Adrenal gland (tissue), 5 donors: ENCODE measurements at regions not wholly inside any gene's neighbourhood (a gene's known extent, or its start where the extent isn't known, plus 50 kb on each side); places are given as distances from the start of the nearest gene placed in this dataset.

ENCODE experiments used
- POLR2A ChIP-seq, 2 donors: fragments of 450-650 bp; IDR thresholded peaks; one replicate each; pipeline ENCODE4 v1.6.1; 2017; ENCODE audit warnings: antibody characterized with exemption in 2 of 2, mild to moderate bottlenecking in 2 of 2, moderate library complexity in 1 of 2
- TF ChIP-seq, protein P1 (sequence below), 6 experiments: fragments of 450-650 bp in 4 of 6; fragments of 200-600 bp in 2 of 6; sonication (generic) in 1 of 6; IDR thresholded peaks; 1 replicate in 5 of 6; 2 replicates in 1 of 6; pipeline versions ENCODE4 v1.5.1 to v1.8.0; 2016 to 2021; ENCODE audit warnings: antibody characterized with exemption in 6 of 6, mild to moderate bottlenecking in 2 of 6, moderate library complexity in 1 of 6
- donor health status: DM: no; HTN: no; CAD: no.

DNA sequence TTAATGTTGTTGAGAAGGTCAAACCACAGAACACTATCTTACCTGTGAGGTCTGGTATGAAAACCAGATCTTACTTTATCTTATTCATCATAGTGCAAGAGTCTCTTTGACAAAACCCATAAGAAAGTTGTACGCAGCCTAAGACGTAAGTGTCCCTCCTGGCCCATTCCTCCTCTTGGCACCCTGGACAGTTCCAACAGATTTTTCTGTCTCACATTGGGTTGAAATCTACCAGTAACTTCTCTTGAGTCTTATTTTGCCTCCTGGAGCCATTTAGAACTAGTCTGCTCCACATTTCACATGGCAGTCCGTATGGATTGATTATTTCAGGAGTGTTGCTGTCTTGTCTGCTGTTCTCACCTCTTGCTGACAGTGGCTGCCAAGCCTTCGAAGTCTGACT is 498.4 kb downstream of the PDCD6IP start:
- TF ChIP-seq, protein P1, sequence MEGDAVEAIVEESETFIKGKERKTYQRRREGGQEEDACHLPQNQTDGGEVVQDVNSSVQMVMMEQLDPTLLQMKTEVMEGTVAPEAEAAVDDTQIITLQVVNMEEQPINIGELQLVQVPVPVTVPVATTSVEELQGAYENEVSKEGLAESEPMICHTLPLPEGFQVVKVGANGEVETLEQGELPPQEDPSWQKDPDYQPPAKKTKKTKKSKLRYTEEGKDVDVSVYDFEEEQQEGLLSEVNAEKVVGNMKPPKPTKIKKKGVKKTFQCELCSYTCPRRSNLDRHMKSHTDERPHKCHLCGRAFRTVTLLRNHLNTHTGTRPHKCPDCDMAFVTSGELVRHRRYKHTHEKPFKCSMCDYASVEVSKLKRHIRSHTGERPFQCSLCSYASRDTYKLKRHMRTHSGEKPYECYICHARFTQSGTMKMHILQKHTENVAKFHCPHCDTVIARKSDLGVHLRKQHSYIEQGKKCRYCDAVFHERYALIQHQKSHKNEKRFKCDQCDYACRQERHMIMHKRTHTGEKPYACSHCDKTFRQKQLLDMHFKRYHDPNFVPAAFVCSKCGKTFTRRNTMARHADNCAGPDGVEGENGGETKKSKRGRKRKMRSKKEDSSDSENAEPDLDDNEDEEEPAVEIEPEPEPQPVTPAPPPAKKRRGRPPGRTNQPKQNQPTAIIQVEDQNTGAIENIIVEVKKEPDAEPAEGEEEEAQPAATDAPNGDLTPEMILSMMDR (IDR thresholded peaks at IDR 0.05): no peak
- TF ChIP-seq POLR2A (IDR thresholded peaks at IDR 0.05): no peak
